ENCODE measurements at regions not wholly inside any gene's neighbourhood (a gene's known extent, or its start where the extent isn't known, plus 50 kb on each side); places are given as distances from the start of the nearest gene placed in this dataset.

- TF ChIP-seq POLR2A (IDR thresholded peaks at IDR 0.05; ENCODE audit: low read length) (no peak), GATA1 (IDR thresholded peaks at IDR 0.05; ENCODE audit: low read depth, low read length) (no peak)
These were observed 169.3 kb upstream of the NFE2L3 start for GRCh38 chr7:25982684-25983083.

All from erythroblast (primary cell).